NCI-H1048 (cell line): ENCODE measurements at regions not wholly inside any gene's neighbourhood (a gene's known extent, or its start where the extent isn't known, plus 50 kb on each side); places are given as distances from the start of the nearest gene placed in this dataset.
"Not testable (repeated sequence)": the region's sequence is repeated elsewhere in the genome, so short reads cannot be mapped to it uniquely, and the experiment has no call there.

Source experiments
- DNase-seq: peaks from one replicate; lab custom pipeline; 2025; lab: John Stamatoyannopoulos, UW

DNA sequence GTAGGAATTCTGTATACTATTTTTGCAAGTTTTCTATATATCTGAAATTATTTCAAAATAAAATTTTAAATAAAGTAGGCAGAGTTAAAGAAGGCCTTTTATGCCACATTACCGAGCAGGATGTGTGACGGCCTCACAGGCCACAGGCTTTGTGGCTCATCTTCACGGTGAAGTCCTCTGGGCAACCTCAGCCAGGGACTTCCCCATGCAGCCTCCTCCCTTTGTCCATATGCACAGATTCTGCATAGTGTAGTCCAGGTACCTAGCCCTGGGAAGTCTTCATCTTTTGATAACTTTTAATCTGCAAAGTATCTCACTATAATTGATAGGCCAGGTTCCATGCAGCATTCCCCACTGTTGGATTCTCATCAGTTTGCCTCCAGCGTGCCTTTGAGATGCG, 62.8 kb downstream of the ARHGAP11B start:
- DNase-seq, result not testable (repeated sequence)

DNA sequence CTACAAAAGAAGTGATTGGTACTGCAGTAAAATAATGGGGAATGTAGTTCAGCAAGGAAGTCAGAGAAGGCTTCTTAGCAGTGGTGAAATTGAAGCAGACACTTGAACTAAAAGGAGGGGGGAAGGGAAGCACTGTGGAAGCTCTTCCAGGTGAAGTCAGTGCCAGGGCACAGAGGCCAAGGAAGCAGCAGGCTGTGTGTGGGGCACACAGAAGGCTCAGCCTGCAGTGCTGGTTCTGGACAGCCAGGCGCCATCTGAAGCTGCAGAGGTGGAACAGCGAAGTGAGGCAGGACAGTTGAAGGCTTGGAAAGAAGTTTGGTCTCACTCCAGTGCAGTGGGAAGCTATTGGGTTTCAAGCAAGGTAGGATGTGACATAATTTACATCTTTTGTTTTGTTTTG, 64.2 kb downstream of the ARHGAP11B start:
- not testable (repeated sequence) for DNase-seq

DNA sequence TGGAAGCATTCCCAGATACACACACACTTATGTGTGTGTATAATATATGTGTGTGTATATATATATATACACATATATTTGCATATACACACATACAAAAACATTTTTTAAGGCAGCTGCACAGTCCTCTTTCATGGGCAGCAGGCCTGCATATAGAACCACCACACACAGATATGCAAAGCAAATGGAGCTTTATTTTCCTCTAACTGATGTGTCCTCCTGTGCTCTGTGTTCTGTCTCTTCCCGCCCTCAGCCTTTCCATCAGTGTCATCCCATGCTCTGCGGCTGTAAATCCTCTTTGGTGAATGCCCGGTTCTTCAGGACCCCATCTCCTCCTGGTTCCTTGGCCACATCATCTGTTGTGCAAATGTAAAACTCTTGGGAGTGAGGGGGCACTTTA, 69.9 kb downstream of the ARHGAP11B start:
- DNase-seq, result not testable (repeated sequence)

DNA sequence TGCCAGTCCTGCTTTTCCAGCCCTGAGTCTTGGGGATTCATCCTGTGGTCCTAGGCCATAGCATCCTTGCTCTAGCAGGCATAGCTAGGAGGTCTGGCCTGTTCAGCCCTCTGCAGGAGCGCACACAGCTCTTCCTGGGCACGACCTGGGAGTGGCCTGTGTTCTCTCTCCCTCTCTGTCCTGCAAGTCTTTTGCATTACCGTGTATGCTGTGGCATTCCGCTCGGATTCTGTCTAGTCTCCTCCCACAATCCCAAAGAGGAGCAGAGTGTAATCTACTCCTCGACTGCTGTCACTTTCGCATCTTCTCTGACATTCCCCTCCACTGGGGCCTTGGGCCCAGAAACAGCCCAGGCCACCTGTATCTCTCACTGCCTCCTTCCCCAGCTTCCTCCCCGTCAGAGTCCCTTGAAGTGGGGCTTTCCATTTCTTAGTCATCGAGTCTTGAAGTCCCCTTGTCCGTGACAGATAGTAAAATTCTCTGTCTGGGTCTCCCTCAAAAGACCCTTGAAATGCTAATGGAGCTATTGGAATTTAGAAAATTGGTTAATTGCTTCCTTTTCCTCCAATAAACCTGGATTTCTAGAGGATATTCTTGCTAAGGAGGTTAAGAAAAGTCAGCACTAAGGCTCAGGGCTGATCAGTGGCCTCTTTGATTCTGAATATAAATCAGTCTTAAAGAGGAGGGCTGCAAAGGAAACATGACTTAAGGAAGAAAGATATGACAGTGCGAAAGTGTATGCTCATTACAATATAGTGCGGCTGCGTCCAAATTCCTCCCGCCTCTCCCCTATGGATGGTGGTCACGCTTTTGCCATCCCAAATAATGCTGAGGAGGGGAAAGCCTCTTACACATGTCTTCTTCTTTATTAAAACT, 70.7 kb downstream of the ARHGAP11B start:
- not testable (repeated sequence) for DNase-seq

DNA sequence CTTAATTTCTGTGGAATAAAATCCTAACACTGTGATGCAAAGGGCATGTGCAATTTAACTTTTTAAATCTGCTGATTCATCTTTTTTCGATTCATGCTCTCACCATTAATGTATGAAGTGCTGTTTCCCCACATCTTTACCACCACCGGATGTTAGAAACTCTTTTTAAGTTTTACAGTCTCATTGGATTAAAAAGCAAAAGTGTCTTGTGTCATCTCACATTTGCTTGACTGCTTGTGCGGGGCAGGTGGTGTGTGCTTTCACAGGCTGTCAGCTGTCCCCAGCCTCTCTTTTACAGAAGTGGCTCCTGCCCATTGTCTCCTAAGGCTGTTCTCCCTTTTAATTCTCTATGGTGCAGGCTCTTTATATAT, 71.4 kb downstream of the ARHGAP11B start:
- DNase-seq, result not testable (repeated sequence)

DNA sequence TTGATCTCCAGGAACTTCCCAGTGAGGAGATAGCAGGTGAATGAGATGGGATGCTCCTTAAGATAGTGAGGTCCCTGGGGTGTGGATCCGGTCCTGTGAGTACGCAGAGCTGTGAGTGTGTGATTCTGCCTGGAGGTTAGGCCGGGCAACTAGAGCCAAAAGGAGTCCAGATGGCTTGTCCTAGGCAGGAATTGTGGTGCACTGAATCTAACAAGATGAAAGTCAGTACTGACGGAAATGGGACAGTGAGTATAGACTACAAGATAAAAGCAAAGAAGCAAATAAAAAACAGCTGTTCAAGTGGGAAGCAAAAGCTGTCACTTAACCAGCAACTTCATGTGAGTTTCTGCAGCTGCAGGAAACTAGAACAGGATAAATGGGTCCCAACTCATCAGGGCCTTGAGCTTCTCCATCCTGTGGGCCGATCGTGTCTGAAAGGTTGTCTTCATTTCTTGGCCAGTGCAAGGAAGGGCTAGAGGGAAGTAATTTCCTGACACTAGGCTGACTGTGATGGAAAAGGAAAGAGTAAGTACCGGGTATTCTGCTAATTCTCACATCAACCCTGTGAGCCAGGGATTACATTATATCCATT, 74.2 kb downstream of the ARHGAP11B start:
- not testable (repeated sequence) for DNase-seq

DNA sequence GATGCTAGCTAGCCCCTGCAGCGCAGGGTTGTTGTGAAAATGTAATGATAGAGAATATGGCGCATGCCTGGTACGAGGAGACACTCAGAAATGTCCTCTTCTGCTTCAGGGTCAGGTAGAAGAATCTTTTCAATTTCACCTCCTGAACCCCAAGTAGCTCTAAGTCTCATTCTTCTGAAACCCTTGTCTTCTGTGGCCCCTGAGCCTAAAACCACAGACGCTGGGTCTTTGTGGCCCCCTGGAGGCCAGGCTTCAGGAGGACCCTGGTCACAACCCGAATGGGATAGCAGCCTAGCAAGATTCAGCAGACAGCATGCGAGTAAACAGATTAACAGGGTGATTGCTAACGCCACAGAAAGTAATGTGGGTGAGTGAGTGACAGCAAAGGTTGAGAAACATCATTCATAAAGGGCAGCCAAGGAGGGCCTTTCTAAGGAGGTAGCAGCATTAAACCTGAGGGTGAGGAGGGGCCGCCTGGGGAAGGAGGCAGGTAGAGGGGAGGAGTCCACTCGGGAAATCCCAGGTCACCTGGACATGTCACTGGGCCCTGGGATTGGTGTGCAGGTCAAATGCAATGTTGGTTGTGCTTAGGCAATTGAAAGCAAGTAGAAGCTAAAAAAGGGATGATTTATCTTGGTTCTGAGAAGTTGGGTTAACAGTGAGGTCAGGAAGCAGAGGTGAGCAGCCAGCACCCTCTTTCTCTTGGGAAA, 82.2 kb downstream of the ARHGAP11B start:
- not testable (repeated sequence) for DNase-seq

DNA sequence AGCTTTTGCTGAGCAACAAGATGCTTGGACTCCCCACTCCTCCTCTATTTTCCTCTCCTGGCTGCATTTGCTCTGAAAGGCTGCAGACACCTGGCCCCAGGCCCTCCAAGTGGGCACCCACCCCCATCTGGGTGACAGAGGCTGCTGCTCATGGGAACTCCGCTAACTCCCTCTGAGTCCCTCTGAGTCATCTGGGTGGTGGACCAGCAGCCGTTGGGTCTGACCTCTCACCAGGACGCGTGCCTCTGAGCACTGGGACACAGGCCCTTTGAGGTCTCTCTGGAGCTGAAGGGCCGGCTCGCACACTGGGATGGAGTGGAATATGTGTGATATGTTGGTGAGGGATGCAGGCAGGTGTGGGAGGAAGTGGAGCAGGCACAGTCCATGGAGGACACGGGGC, 82.9 kb downstream of the ARHGAP11B start:
- DNase-seq, result not testable (repeated sequence)

DNA sequence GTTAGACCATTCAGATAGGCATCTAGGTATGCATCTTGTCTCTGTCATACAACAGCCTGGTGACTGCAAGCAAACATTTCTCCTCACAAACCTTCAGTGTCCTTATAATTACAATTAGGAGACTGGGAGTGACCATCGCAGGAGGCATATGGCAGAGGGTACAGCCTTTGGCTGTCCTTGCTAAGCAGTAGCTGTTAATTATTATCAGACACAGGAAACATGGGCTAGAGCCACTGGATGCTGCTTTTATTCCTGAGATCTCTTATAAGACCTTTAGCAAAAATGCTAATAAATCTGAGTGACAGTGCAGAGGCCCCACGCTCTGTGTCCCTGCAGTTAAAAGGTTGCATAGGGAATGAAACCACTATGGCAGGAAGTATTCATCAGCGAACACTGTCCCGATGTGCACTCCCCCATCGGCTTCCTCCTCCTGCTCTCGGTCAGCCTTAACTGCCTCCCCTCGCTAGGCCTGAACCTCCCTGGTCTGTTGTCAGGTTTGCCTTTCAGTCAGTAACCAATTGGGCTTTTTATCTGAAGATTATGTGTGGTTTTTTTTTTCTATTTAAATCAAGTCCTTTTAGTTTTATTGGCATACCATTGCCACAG, 92.2 kb downstream of the ARHGAP11B start:
- not testable (repeated sequence) for DNase-seq

DNA sequence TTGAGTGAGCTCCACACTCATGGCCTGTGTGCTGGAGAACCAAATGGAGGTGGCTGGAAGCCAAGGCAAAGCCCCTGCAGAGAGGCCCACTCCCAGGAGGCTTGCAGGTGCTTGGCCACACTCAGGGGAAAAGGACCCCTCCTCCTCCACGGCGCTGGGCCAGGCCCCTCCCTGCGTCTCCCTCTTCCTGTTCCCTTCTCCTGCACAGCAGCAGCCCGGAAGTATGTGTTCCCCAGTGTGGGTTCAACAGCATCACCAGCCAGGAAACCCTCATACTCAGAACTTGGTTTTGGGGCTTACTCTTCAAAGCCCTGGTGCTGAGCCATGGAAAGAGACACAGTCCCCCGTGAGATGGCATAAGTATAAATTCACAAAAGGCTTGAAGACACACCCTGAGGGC, 93.4 kb downstream of the ARHGAP11B start:
- not testable (repeated sequence) for DNase-seq

DNA sequence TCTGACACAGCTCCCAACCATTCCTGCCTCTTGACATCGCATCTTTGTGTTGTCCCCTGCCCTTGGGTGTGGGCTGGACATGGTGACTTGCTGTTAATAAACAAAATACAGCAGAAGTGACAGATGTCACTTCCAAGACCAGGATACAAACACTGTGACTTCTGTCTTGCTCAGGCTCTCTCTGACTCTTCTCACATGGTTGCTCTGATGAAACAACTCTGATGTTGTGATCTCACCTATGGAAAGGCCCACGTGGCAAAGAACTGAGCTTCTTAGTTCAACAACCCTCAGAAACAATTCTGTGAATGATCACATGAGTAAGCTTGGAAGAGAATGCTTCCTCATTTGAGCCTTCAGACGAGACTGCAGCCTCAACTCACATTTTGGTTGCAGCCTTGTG, 94.9 kb downstream of the ARHGAP11B start:
- DNase-seq, result not testable (repeated sequence)

DNA sequence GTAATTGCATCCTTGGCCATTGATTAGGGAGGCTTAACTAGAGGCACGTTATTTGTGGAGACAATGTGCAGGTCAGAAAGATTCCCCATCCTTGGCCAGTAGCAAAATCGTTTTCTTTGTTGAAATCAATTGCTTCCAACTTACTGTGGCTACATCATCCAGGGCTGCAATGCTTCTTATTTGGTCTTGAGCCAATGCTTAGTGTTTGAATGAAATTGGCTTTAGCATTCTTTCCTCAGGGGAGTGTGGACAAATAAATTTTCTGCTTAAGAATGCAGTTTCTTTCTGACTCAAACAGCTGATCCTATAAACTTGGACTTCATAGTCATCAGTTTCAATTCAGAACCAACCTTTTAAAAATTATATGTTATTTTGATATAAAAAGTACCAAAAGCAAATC, 95.6 kb downstream of the ARHGAP11B start:
- DNase-seq, result not testable (repeated sequence)

DNA sequence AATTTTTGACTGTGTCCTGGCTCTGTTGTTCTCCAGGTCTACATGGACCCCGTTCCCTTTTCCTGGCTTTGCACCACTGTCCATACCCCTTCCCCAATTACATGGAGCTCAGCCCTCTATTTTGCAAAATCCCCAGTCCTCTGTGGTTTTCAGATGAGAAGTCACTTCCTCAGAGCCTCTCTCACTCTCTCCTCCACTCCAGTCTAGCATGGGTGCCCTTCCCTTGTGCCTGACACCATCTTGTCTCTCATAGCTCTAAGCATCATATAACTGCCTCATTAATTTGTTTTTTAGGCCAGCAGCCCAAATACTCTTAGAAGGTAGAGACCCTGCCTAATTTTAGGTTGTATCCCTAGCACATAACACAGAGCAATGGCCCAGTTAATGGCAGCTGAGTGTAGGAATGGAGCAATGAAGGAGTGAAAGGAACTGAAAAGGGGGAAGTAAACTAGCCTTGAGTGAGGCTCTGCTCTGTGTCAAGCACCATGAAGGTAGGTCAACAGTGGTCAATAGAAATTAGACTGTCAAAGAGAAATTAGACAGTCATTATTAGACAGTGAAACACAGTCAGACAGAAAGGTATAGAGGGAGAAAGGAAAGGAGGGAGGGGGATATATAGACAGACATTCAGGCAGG, 97.7 kb downstream of the ARHGAP11B start:
- DNase-seq, result not testable (repeated sequence)

DNA sequence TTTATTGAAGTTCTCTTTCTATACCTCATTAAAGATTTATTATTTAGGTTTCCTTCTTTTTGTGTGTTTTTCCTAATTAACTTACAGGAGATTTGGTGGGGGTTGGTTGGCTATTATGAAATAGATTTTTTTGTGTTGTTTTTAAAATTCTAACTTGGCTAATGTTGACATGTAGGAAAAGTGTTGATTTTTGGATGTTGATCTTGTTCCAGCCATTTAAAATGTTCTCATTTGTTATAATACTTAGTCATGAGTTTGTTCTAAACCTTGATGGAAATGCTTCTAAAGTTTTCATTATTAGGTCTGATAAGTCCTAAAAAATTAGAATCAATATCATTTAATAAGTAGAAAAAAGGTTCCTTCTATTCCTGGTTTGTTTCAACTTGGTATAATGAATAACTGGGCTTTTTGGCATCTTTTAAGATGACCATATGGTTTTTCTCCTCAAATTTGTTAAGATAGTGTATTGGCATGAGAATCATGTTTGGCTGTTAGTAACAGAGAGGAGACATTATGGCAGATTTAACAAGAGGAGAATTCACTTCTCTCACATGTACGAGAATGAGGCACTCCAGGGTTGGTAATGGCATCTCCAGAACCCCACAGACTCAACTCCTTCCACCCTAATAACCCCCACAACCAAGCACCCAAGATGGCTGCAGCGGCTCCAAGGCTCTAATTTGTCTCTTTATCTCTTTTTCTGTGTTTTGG, 104.1 kb downstream of the ARHGAP11B start:
- DNase-seq, result not testable (repeated sequence)

DNA sequence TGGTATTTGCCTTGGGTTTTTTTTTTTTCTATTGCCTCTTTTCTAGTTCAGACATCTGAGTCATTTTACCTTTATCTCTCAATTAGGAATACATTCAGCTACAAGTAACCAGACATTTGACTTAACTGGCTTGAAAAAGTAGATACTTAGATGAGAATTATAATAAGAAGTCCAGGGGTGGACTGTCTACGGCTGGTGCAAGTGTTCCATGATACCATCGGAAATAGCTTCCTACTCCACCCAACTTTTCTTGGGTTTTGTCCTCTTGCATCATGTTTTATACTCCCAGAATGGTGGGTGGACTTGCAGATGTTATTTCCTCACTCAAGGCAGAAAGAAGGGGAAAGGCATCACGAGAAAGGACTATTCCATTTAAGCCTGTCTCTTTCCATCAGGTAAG, 104.7 kb downstream of the ARHGAP11B start:
- DNase-seq, result not testable (repeated sequence)

DNA sequence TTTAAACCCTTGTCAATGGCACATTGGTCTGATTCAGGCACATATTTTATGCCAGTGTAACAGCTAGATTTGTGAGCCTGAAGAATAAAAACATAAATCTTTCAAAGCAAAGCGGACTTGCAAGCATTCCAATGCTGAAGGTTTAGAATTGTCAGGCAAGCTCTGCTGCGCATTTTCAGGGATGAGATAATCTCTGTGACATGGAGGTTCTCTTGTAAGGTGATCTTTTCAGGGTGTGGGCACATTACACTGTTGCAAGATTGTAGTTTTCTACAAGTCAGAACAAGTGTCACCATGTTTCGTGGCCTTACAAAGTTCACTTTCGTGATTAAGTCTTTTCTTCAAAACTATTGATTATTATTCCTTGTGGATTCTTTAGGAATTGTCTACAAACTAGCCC, 106.2 kb downstream of the ARHGAP11B start:
- not testable (repeated sequence) for DNase-seq

DNA sequence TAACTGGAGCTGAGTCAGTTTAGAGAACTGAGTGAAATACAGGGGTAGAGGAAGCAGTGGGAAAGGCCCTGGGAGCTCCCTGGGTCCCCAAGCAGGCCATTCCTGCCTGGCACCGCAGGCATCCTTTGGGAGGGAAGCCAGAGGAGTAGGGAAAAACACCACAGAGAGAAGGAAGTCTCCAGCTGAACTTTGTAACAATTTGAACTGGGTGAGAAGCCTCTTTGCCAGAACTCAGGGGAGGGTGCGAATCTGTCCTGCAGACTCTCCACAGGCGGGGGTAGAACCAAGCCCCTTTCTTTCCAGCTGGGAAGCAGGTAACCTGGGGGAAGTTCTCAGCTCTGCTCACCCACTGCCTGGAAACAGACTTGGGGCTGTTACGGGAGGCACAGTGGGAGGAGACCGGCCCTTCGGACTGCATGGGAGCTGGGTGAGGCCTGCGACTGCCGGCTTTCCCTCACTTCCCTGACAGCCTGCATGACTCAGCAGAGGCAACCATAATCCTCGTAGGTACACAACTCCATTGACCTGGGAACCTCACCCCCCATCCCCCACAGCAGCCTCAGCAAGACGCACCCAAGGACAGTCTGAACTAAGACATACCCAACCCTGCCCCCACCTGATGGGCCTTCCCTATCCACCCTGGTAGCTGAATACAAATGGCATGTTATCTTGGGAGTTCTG, 110.1 kb downstream of the ARHGAP11B start:
- not testable (repeated sequence) for DNase-seq

DNA sequence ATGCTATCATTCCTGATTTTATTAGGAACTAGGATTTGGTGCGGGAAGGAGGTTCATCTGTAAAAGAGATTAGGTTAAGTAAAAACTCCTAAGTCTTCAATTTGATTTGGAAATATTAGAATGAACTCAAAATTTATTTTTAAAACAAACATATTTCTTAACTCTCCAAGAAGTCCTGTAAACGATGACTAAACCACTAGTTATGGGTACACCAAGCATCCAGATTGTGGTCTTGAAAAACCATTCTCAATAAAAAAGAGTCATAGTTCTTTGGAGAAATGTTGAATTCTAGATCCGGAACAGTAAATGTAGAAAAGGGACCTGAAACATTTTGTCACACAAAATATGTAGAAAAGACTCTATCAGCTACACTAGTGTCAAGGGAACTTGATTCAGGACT, 116.9 kb downstream of the ARHGAP11B start:
- DNase-seq, result not testable (repeated sequence)

DNA sequence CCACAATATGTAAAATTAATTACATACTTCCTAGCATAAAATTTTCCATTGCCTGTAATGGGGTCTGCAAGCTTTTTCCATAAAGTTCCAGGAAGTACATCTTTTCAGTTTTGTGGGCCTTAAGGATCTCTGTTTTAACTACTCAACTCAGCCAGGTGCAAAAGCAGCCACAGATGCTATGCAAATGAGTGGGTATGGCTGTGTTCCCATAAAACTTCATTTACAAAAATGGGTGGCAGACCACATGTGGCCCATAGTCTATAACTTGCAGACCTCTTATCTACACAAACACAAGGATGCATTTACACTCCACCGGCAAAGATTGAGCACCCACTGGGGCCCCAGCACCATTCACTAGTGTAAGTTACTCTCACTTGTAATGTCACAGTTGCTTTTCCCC, 123.1 kb downstream of the ARHGAP11B start:
- DNase-seq, result not testable (repeated sequence)

DNA sequence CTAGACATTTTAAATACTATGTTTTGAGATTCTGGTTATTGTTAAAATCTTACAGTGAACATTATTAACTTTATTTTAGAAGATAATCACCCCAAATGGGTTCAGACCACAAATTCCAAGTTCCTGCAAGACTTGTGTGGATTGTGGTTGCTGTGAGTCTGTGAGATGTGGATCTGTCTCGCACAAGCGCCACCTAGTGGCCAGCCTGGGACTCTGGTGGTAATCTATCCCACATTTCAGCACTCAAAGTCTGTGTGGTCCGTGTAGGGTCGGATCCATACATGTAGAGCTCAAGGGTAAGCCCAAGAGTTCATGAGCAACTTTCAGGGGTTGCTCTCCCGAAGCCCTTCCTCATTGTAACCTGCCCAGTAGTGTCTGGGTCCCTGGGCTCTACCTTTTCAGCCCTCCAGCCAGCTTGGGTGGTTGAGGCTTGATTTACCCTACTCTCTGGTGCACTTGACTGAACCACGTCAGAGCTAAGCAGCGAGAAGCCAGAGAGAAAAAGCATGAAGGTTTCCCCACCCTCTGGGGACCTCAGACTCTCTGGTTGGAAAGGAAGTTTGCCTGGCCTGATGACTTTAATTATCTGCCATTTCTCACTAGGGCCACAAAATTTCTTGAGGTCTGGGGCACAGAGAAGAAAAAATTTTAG, 129.2 kb downstream of the ARHGAP11B start:
- not testable (repeated sequence) for DNase-seq
